Astrocyte (in vitro differentiated cells and primary cell): ENCODE measurements at regions not wholly inside any gene's neighbourhood (a gene's known extent, or its start where the extent isn't known, plus 50 kb on each side); places are given as distances from the start of the nearest gene placed in this dataset.
"Not testable (repeated sequence)": the region's sequence is repeated elsewhere in the genome, so short reads cannot be mapped to it uniquely, and the experiment has no call there.

Experiments used
- DNase-seq: peaks from one replicate; pipeline ENCODE4 v3.0.0-alpha.2; 2010; ENCODE audit warnings: low read depth
- FAIRE-seq: peaks from 2 replicates; lab custom pipeline; 2011; peaks lifted over from hg19 to GRCh38; lab: Jason Lieb, UNC
- H2AFZ ChIP-seq: 2 replicates; pipeline ENCODE4 v1.6.0; 2012; ENCODE audit warnings: low read depth, low read length, inconsistent platforms
- H3K27ac ChIP-seq: 2 replicates; pipeline ENCODE4 v1.5.1; 2011; ENCODE audit warnings: low read depth, low read length, inconsistent platforms
- H3K27me3 ChIP-seq: 2 replicates; pipeline ENCODE4 v1.6.0; 2011; ENCODE audit warnings: low read length, inconsistent platforms; ENCODE audit not compliant: insufficient read depth
- H3K36me3 ChIP-seq: 2 replicates; pipeline ENCODE4 v1.5.1; 2011; ENCODE audit warnings: low read length, inconsistent platforms; ENCODE audit not compliant: insufficient read depth
- H3K4me1 ChIP-seq: 2 replicates; pipeline ENCODE4 v1.5.1; 2011; ENCODE audit warnings: low read length, inconsistent platforms; ENCODE audit not compliant: insufficient read depth
- H3K4me2 ChIP-seq: 2 replicates; pipeline ENCODE4 v1.6.0; 2012; ENCODE audit warnings: low read length, inconsistent platforms
- H3K4me3 ChIP-seq: 2 replicates; pipeline ENCODE4 v1.5.1; 2011; ENCODE audit warnings: low read depth, mild to moderate bottlenecking, low read length, inconsistent platforms; ENCODE audit not compliant: insufficient read depth
- H3K79me2 ChIP-seq: 2 replicates; pipeline ENCODE4 v1.6.0; 2012; ENCODE audit warnings: mild to moderate bottlenecking, low read length, inconsistent platforms; ENCODE audit not compliant: insufficient read depth
- H3K9ac ChIP-seq: 2 replicates; pipeline ENCODE4 v1.6.0; 2012; ENCODE audit warnings: mild to moderate bottlenecking, low read length, inconsistent platforms
- H3K9me3 ChIP-seq: 2 replicates; pipeline ENCODE4 v1.5.1; 2012; ENCODE audit warnings: low read depth, mild to moderate bottlenecking, low read length, inconsistent platforms; ENCODE audit not compliant: insufficient read depth
- H4K20me1 ChIP-seq: 2 replicates; pipeline ENCODE4 v1.6.0; 2012; ENCODE audit warnings: low read length, inconsistent platforms; ENCODE audit not compliant: insufficient read depth
- H3K27ac Mint-ChIP-seq: one replicate; pipeline ENCODE4 v1.8.0; 2021; ENCODE audit warnings: mild to moderate bottlenecking, mixed read lengths; ENCODE audit not compliant: unreplicated experiment
- H3K27me3 Mint-ChIP-seq: one replicate; pipeline ENCODE4 v1.8.0; 2021; ENCODE audit warnings: low read depth, mixed read lengths; ENCODE audit not compliant: unreplicated experiment
- H3K36me3 Mint-ChIP-seq: one replicate; pipeline ENCODE4 v1.8.0; 2021; ENCODE audit warnings: low read depth, mixed read lengths; ENCODE audit not compliant: unreplicated experiment
- H3K4me1 Mint-ChIP-seq: one replicate; pipeline ENCODE4 v1.8.0; 2021; ENCODE audit warnings: low read depth, mixed read lengths; ENCODE audit not compliant: unreplicated experiment
- H3K4me3 Mint-ChIP-seq: one replicate; pipeline ENCODE4 v1.8.0; 2021; ENCODE audit warnings: mild to moderate bottlenecking, moderate library complexity, mixed read lengths; ENCODE audit not compliant: unreplicated experiment
- H3K9me3 Mint-ChIP-seq: one replicate; pipeline ENCODE4 v1.8.0; 2021; ENCODE audit warnings: mild to moderate bottlenecking, mixed read lengths; ENCODE audit not compliant: unreplicated experiment
- EZH2 ChIP-seq: IDR thresholded peaks from 2 replicates; pipeline ENCODE4 v1.6.1; 2012; ENCODE audit warnings: mild to moderate bottlenecking, low read length, inconsistent platforms; ENCODE audit not compliant: insufficient read depth
- TF ChIP-seq, protein P1 (sequence below): IDR thresholded peaks from 2 replicates; pipeline ENCODE4 v1.5.1; 2011; ENCODE audit warnings: low read depth, mild to moderate bottlenecking, inconsistent platforms, low read length, moderate library complexity; ENCODE audit not compliant: insufficient read depth

DNA sequence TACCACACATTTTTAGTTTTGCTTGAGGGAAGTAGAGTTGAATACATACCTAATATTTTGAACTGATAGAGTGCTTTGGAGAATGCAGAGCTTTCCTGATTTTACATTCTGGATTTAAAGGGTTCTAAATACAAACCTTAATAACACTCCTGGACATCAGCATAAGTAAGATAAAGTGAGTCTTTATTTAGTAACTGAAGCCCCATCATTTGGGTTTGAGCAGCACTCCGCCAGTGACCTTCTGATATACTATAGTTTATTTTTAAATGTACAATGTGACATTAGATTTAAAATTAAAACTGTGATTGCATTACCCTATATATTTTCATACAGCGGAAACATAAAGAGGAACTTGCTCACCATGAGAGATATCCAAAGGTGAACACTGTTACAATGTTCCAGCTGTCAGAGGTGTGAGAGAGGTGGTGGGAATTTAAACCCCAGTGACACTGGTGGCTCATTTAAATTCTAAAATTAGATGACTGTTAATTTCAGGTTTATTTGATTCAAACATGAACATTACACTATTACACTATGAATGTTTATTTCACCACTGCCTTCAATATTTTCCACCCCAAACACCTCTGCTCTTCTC is 203.0 kb upstream of the PCSK5 start:
- Histone ChIP-seq H3K36me3 (no peaks in the 10 kb centered on the region), H4K20me1 (no peaks in the 10 kb centered on the region), H3K4me3 (no peak overlapping the region), H3K4me2 (no peak overlapping the region), H3K9ac (no peak overlapping the region), H3K4me1 (no peaks in the 10 kb centered on the region), H3K9me3 (no peaks in the 10 kb centered on the region), H3K27ac (no peak overlapping the region), H2AFZ (no peak overlapping the region), H3K27me3 (no peaks in the 10 kb centered on the region), H3K79me2 (no peaks in the 10 kb centered on the region)
- no peak for TF ChIP-seq EZH2
- TF ChIP-seq, protein P1, sequence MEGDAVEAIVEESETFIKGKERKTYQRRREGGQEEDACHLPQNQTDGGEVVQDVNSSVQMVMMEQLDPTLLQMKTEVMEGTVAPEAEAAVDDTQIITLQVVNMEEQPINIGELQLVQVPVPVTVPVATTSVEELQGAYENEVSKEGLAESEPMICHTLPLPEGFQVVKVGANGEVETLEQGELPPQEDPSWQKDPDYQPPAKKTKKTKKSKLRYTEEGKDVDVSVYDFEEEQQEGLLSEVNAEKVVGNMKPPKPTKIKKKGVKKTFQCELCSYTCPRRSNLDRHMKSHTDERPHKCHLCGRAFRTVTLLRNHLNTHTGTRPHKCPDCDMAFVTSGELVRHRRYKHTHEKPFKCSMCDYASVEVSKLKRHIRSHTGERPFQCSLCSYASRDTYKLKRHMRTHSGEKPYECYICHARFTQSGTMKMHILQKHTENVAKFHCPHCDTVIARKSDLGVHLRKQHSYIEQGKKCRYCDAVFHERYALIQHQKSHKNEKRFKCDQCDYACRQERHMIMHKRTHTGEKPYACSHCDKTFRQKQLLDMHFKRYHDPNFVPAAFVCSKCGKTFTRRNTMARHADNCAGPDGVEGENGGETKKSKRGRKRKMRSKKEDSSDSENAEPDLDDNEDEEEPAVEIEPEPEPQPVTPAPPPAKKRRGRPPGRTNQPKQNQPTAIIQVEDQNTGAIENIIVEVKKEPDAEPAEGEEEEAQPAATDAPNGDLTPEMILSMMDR: no peak
- no peak for FAIRE-seq
- no peak for DNase-seq
- Mint-ChIP-seq H3K4me3 (no peak overlapping the region), H3K27ac (no peak overlapping the region), H3K36me3 (no peaks in the 10 kb centered on the region), H3K27me3 (peaks cover 4% of the 10 kb centered on the region), H3K9me3 (peaks cover 3% of the 10 kb centered on the region), H3K4me1 (no peaks in the 10 kb centered on the region)

DNA sequence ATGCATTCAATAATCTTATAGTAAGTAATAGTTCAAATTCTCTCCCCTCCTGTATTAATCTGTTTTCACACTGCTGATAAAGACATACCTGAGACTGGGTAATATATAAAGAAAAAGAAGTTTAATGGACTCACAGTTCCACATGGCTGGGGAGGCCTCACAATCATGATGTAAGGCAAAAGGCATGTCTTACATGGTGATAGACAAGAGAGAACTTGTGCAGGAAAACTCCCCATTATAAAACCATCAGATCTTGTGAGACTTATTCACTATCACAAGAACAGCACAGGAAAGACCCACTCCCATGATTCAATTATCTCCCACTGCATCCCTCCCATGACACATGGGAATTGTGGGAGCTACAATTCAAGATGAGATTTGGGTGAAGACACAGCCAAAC is 199.9 kb upstream of the PCSK5 start:
- FAIRE-seq, H3K4me1 Mint-ChIP-seq, H3K27ac Mint-ChIP-seq, H3K4me3 Mint-ChIP-seq, H3K4me2 ChIP-seq, H3K4me3 ChIP-seq, H3K27ac ChIP-seq, H3K27me3 ChIP-seq, H3K9me3 ChIP-seq, H3K79me2 ChIP-seq, H3K9me3 Mint-ChIP-seq, H3K9ac ChIP-seq, H4K20me1 ChIP-seq, H2AFZ ChIP-seq, H3K36me3 Mint-ChIP-seq, DNase-seq, H3K27me3 Mint-ChIP-seq, H3K36me3 ChIP-seq, H3K4me1 ChIP-seq: not testable (repeated sequence)

DNA sequence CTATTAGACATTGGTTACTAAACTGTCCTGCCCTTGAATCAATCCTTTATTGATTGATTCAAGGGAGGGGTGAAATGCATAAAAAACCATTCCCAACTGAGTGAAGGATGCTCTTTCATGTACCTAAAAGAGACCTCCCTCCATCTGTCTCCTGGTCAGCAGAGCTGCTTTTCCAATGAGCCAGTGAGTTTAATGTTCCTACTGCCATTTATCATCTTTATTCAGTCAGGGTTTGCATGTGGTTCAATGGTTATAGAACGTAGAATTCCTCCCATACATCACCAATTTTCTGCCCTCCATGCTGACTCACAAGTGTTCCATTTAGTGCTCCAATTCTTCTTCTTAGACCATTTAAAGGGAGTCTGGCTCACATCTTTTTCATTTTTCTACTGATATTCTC is 199.1 kb upstream of the PCSK5 start:
- no peak overlapping the region for H3K4me2 ChIP-seq
- Mint-ChIP-seq H3K27me3 (peaks cover 2% of the 10 kb centered on the region), H3K27ac (no peak overlapping the region), H3K9me3 (no peaks in the 10 kb centered on the region), H3K4me1 (no peaks in the 10 kb centered on the region), H3K36me3 (no peaks in the 10 kb centered on the region), H3K4me3 (no peak overlapping the region)
- no peak overlapping the region for H3K9ac ChIP-seq
- no peak overlapping the region for H3K4me3 ChIP-seq
- no peaks in the 10 kb centered on the region for H4K20me1 ChIP-seq
- H3K36me3 ChIP-seq: no peaks in the 10 kb centered on the region
- no peaks in the 10 kb centered on the region for H3K4me1 ChIP-seq
- DNase-seq (no peak), FAIRE-seq (no peak)
- no peaks in the 10 kb centered on the region for H3K27me3 ChIP-seq
- no peak overlapping the region for H3K27ac ChIP-seq
- no peaks in the 10 kb centered on the region for H3K79me2 ChIP-seq
- TF ChIP-seq, protein P1: no peak
- TF ChIP-seq EZH2: no peak
- H2AFZ ChIP-seq: no peak overlapping the region
- H3K9me3 ChIP-seq: no peaks in the 10 kb centered on the region
